HG03108 (cell line): ENCODE measurements at regions not wholly inside any gene's neighbourhood (a gene's known extent, or its start where the extent isn't known, plus 50 kb on each side); places are given as distances from the start of the nearest gene placed in this dataset.
"Not testable (repeated sequence)": the region's sequence is repeated elsewhere in the genome, so short reads cannot be mapped to it uniquely, and the experiment has no call there.

ENCODE experiments used
- ATAC-seq: cut with Tn5 transposase; IDR thresholded peaks from one replicate; pipeline ENCODE4 v1.9.1; 2021; ENCODE audit warnings: moderate library complexity; ENCODE audit not compliant: unreplicated experiment

DNA sequence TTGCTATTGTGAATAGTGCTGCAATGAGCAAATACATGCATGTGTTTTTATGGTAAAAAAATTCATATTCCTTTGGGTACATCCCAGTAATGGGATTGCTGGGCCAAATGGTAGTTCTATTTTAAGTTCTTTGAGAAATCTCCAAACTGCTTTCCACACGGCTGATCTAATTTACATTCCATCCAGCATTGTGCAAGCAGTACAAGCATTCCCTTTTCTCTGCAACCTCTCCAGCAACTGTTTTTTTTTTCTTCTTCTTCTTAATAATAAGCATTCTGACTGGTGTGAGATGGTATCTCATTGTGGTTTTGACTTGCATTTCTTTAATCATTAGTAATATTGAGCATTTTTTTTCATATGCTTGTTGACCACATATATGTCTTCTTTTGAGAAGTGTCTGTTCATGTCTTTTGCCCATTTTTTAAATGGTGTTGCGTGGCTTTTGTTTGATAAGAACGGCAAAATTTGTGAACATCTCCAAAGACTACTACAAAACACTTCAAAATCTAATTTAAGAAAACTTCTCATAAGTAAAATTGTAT is 136.1 kb upstream of the MYO3A start:
- ATAC-seq, result no peak

DNA sequence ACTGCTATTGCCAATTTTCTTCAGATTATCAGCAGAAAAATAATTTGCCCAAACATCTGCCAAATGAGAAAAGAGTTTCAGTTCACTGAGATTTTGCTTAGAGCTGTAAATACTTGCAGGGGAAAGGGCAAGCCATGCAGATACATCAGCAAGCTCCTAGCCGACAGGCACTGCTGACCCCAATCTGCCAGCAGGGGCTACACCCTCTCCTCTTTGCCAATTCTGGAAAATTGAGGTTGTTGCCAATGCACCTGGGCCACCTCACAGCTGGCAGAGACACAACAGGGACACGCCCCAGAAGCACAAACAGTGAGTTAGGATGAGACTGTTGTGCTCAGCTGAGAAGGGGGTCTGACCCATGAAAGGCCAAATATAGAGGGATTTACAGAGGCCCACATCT is 129.5 kb upstream of the MYO3A start:
- ATAC-seq, result no peak

DNA sequence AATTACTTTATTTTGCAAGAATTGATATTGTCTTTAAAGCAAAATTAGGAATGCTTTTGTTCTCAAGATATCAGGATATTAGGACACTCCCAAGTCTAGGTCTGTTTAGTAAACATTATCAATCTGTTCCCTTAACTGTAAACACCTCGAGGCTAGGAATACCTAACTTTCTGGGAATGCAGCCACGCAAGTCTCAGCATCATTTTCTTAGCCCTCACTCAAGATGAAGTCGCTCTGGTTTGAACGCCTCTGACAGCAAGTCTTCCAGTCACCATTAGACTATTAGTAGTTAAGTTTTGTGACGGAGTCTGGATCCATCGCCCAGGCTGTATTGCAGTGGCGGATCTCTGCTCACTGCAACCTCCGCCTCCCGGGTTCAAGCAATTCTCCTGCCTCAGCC is 128.0 kb upstream of the MYO3A start:
- ATAC-seq, result no peak

DNA sequence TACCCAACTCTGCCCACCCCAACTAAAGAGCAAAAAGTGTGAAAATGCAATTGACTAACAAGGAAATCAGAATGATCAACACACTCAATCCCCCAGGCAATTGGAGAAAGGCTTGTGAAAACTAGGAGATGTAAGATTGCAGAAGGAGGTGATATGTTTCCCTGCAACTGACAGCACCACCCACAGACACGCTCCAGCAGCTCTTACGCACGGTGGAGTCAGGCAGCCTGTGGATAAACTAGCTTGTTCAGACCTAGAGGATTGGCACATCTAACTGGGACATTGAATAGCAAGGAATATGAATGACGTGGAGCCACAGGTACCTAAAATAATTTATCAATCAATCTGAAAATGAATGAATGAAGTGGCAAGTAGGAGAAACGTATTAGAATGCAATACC is 125.7 kb upstream of the MYO3A start:
- no peak for ATAC-seq

DNA sequence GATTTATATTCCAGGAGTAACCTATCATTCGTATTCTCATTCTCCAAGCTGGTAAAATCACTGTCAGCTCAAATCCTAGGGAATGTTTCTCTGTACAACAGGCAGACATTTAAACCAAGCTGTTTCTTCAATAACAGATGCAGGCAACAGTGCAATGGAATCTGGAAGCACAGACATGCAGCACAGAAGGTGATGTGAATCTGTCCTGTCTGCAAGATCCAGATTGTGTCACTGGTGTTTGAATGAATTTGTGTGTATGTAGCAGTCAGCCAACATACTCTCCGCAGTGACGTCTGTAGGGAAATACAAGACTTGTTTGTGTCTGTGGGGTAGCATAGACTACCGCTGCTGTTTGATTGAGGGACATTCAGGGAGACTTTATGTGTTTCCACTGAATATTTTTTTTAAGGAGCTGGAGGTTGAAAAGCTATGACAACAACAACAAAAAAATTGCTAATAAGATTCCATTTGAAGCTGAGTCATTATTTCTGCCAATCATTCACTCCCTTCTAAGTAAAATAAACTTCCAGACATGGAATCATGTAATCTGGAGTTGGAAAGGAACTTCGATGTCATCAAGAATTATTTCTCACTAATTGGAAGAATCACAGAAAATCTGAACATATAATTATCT is 122.9 kb upstream of the MYO3A start:
- no peak for ATAC-seq

DNA sequence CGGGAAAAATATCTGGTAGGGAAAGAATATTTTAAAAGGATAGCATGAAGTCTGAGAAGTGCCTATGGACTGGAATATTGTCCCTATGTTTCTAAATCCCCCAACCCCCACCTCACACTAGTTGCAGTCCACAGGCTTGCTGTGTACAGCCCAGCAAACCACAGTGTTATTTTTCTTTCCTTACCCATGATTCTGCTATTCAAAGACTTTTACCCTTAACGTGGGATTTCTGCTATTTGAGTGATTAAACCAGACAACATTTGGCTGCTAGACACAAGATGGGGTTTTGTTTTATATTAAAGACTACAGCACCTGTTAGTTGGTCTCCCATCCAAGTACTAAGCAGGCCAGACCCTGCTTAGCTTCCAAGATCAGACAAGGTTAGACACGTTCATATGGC is 120.5 kb upstream of the MYO3A start:
- no peak for ATAC-seq

DNA sequence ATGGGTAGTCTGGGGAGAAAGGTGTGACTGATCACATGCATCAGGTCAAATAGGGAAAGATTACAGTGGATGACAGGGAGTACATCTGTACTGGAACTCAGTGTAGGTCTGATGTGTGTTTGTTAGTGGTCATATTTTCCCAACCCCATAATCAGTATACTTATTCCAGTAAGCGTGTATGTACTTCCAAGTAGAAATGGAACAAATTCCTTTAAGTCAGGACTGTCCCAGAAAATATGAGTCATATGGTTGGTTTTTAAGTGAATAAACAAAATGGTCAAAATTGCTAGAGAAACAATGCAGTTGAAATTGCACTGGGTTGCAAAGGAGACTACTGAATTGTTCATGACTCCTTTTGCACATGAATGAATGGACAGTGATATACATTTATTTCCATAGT is 118.8 kb upstream of the MYO3A start:
- ATAC-seq, result no peak

DNA sequence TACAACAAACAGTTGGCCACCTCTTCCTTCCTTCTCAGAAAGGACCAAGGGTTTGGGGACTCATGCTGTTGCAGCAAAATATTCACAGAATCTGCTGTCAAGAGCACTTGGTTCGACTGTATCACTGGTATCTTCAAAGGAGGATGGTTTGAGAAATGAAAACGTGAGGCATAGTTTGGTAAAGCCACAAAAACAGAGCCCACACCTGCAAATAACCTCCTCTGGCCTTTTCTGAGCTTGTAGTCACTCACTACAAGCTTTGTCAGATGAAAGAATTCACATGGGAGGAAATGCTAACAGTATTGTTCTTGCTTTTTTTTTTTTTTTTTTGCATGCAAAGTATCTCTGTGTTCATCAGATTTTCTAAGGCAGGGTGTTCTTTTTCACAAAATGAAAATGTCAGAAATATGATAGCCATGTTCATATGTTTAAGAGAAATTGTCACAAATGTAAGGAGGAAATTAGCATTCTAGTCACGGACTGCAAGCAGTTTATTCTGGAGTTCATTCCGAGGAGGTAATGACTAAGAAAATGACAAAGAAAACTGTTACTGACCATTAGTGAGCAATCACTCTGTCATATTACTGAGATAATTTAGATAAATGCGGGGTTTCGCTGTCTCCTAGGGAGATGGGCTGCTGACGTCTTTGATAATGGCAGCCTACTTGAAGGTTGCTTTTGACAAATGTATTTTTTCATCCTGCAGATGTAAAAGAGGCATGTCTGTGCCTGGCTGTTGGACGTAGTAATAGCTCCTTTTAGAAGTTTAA is 117.8 kb upstream of the MYO3A start:
- ATAC-seq, result no peak

DNA sequence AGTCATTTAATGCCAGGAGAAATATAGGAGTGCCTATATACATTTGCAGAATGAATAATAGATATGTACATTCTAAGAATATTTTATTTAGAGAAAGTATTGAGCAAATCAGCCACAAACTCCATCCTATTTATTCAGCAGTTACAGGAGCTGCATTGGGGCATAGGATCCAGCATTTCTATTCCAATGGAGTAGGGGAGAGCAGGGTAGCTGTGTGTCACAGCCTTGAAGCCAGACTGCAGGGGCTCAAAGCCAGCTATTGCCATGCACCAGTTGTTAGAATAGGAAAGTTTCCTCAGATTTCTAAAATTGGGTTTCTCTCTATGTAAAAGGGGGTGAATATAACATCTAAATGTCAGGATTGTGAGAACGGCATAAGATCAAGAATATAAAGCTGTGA is 116.8 kb upstream of the MYO3A start:
- no peak for ATAC-seq

DNA sequence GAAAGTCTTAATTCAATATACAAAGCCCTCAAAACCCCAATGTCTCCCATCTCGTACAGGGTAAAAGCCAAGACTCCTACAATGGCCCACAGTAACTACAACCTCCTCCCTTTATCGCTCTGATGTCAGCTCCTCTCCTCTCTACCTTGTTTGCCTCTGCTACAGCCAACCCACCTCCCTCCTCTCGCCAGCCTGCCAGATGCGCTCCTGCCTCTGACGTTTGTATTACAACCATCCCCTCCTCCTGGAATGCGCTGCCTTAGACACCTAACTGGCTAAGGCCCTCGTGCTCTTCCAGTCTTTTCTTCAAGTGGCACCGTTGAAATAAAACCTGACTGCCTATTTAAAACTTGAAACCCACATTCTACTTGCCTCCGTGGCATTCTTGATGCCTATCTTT is 115.3 kb upstream of the MYO3A start:
- ATAC-seq, result no peak

DNA sequence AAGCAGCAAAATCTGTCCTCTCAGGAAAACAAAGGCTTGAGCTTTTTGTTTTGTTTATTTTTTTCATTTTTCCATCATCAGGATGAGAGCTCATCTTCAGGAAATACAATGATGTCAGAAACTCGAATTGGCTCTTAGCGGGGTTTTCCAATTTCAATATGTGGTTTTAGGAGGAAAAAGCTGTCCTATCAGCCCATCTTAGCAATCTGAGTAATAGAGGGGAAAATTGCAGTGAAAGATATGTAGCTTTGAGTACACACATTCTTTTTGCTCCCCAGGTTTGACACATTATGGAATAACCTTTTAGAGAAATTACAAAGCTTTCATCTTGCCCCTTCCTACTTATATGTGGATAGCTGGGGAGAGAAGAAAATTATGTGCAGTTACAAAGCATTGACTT is 113.6 kb upstream of the MYO3A start:
- ATAC-seq, result no peak

DNA sequence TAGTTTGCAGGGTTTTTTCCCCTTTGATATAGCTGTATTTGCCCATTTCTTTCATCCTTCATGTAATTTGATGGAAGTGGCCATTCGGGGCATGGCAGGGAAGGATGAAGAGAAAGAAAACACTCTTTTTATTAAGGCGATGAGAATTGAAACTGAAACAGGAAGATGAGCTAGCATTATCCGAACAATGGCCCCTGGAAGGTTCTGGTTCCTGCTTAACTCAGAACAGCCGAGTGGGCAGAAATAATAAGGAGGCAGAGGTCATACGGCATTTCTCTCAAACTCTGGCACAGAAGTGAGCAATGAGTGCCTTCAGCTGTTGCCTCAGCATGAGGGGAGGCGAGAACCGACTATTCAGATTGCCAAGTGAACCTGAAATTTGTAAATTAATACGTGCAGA is 113.2 kb upstream of the MYO3A start:
- no peak for ATAC-seq

DNA sequence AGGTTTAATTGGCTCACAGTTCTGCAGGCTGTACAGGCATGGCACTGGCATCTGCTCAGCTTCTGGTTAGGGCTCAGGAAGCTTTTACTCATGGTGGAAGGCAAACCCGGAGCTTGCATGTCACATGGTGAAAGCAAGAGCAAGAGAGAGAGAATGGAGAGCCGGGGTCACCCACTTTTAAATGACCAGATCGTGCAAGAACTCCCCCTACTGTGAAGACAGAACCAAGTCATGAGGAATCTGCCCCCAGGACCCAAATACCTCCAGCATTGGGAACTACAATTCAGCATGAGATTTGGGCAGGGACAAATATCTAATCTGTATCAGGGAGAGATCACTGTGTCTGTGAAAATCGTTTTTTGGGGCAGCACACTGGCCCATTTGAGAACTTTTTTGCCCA is 110.0 kb upstream of the MYO3A start:
- ATAC-seq, result no peak

DNA sequence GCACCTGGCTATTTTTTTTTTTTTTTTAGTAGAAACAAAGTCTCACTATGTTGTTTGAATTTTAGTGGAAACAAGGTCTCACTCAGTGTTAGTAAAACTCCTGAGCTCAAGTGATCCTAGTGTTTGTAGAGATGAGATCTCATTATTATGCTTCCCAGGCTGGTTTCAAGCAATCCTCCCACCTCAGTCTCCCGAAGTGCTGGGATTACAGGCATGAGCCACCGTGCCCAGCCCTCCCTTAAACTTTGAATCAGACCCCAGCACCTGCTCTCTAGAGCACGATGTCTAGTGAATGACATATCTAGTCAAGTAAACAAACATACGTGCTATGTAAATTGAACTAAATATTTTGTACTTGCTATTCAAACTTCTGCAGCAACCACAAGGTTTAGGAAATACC is 105.6 kb upstream of the MYO3A start:
- no peak for ATAC-seq

DNA sequence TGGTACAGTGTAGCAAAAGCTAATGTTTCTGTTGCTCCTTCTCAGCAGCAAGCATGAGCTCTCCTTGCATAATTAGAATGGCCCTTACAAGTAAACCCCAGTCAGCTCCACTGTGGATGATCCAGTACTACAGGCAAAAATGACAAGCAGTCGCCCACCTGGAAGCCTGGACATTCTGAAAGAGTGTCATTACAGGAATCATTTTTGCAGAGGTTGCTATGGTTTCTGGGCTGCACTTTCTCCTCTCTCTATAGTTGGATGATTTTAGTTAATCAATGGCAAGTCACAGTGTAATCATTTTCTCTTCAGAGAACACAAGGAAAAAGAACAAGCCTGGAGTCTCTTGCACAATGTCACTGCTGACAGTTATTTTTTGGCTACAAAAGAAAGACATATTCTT is 102.9 kb upstream of the MYO3A start:
- ATAC-seq, result no peak

DNA sequence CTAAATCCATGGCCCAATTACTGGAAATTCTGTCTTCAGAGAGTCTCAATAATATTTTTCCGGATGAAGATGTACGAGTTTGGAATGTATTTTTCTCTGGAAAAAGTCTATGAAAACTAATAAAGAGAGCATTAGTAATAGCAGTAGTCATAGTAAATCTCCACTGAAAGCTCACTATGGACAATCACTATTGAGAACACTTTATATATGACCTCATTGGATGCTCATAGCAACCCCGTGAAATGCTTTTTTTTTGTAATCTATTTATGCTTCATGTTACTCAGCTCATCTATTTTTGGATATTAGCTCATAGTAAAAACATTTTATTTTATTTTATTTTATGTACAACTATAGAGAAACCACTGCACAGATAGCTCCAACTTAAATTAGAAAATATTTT is 94.3 kb upstream of the MYO3A start:
- no peak for ATAC-seq

DNA sequence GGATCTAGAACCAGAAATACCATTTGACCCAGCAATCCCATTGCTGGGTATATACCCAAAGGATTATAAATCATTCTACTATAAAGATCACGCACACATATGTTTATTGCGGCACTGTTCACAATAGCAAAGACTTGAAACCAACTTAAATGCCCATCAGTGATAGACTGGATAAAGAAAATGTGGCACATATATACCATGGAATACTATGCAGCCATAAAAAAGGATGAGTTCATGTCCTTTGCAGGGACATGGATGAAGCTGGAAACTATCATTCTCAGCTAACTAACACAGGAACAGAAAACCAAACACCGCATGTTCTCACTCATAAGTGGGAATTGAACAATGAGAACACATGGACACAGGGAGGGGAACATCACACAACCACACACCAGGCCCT is 93.2 kb upstream of the MYO3A start:
- ATAC-seq, result not testable (repeated sequence)

DNA sequence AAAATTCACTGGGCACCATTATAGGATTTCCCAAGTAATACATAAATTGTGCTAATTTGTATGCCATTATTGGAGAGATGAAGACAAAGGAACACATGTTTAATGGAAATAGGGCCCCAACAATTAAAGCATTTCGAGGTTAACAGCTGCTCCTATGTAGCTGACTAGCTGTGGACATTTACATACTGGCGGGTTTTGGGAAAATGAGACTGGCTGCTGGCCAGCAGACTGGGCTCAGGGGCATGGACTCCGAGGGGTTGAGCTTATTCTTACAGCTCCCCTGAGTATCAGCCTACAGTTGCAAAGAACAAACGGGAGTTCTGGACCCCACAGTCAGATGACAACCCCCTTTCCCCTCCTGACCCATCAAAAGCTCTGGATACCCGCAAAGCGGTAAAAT is 91.9 kb upstream of the MYO3A start:
- ATAC-seq, result no peak

DNA sequence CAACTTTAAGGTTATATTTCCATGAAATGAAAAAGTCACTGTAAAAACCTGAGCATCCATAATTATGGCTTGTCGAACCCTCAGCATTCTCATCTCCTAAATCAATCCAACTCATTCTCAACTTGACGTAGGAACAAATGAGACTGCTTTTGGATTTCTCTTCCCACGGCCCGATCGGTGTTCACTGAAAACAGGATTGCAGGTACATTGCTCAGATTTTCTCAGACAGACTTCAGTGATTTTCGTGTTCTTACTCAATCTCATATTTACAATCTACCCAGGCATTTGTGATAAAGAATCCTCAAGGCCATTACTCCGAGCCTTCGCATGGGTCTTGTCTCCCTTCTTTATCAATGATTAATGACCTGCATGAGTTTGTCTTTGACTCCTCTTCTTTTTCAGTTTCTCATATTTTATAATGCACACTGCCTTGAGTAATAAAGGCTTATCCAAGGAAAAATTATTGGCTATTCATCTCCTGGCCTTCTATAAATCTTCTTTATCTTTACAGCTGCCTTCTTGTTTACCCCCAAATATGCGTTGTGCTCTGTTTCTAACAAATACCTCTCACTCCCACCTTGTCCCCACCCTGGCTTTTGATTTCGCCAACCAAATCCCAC is 90.4 kb upstream of the MYO3A start:
- no peak for ATAC-seq

DNA sequence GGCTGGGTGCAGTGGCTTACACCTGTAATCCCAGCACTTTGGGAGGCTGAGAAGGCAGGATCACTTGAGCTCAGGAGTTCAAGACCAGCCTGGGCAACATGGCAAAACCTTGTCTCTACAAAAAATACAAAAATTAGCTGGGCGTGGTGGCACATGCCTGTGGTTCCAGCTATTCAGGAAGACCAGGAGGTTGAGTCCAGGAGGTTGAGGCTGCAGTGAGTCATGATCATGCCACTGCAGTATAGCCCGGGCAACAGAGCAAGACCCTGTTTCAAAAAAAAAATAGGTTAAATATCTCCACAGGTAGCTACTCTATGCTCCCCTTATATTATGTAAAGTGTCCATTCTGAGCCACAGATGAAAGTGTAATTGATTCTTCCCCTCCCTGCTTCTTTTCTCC is 89.3 kb upstream of the MYO3A start:
- ATAC-seq, result not testable (repeated sequence)

DNA sequence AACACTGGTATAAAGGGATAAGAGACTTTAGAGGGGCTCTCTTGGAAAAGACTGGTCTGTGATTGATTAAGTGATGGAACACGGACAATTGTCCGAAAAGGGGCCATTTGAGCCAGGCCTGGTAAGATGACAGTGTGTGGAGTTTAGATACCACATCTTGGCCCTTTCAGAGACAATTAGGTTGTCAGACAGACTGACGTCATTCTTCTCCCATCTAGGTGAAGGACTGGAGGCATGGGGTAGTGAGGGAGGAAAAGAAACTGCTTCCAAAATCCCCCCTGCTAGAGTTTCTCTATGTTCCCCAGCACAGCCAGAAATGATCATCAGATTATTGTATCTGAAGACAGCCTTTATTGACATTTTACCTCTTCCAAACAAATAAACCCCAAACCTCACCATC is 84.8 kb upstream of the MYO3A start:
- no peak for ATAC-seq

DNA sequence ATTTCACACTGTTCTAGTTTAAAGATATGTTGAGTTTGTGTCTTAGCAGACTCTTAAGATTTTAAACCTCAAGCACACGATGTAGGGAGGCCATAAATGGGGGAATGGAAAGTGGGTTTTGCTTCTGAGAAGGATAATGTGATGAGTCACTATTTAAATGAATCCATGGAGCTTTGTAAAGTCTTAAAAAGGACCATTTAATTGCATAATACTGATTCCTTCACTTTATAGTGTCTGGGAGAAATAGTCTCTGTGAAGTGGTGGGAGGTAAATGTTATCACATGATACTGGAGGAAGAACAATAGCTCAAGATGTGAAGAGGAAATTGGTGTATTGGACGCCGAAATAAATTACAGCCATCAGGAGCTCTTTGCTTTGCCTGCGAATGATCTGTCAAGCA is 84.0 kb upstream of the MYO3A start:
- ATAC-seq, result no peak
